ENCODE measurements at regions not wholly inside any gene's neighbourhood (a gene's known extent, or its start where the extent isn't known, plus 50 kb on each side); places are given as distances from the start of the nearest gene placed in this dataset.
"Not testable (repeated sequence)": the region's sequence is repeated elsewhere in the genome, so short reads cannot be mapped to it uniquely, and the experiment has no call there.

DNA sequence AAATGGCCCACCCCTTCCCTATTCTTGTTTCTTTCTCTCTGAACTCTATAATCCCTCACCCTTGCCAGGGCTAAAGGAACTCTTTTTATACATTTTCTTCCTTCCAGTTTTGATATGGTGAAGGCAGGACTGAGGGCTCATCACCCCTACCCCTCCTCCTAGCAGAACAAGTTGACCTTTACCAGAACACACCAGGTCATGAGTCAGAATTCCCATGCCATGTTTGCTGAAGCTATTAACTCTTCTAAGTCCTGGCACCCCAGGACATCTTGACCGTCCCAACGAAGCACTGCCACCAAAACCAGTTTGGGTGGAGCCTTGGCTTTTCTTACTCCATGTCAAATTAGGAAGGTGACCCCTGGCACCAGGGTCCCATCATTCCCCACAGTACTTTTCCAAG lies 57.5 kb upstream of the DYNLT3 start:
- in situ Hi-C loops (cut with MboI; ENCODE audit: low sequenced_read_pairs): loop anchor here (25.0 kb wide), 1 partner anchor 257 kb away; no protein-coding TSS in a partner anchor

DNA sequence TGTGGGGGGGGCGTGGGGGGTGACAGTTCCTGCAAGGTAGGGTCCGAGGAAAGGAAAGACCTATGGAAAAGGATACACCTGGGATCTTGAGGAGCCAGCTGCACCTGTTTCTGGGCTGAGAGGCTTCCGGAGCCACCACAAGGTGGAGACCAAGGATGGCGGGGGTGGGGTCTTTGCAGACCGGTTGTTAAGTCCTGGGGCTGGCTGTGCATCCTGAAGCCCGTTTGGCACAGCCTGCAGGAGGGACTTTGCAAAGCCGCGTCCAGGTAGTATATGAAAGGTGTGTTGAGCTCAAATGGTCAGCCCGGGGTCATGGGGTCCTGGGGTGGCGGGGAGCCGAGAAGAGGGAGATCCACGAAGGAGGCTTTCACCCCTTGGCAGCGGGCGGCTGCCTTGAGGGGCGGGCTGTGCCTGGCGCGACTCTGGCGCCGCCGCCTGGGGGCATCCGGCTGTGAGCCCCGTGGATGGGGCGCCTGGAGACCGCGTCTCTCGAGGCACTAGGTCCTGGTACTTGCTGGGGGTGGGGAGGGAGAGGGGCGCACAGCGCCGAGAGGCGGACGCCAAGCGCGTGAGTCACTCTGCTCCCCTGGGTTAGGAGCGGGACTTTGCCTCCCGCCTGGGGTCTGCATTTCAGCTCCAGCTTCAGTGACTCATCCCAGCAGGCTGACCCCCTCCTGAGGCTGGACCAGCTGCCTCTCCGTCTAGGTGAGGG lies 58.2 kb upstream of the DYNLT3 start:
- in situ Hi-C loops (cut with MboI; ENCODE audit: low sequenced_read_pairs): loop anchor here (25.0 kb wide), 1 partner anchor 257 kb away; no protein-coding TSS in a partner anchor

GRCh38 chrX:37906357-37906756 lies 59.0 kb upstream of the DYNLT3 start:
- in situ Hi-C loops (cut with MboI; ENCODE audit: low sequenced_read_pairs): loop anchor here (25.0 kb wide), 1 partner anchor 256 kb away; no protein-coding TSS in a partner anchor

DNA sequence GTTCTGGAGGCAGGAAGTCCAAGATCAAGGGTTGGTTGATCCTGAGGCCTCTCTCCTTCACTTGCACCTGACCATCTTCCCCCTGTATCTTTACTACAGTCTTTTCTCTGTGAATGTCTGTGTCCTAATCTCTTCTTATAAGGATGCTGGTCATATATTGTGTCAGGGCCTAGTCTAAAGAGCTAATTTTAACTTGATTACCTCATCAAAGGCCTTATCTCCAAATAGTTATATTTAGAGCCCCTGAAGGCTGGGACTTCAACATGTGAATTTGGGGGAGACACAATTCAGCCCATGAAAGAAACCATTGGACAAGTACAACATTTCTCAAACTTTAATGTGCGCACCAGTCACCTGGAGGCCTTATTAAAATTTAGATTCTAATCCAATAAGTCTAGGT lies 62.8 kb upstream of the DYNLT3 start:
- in situ Hi-C loops (cut with MboI; ENCODE audit: low sequenced_read_pairs): loop anchor here (25.0 kb wide), 1 partner anchor 252 kb away; no protein-coding TSS in a partner anchor

- in situ Hi-C loops (cut with MboI; ENCODE audit: low sequenced_read_pairs): loop anchor here (25.0 kb wide), 1 partner anchor 250 kb away; no protein-coding TSS in a partner anchor
Observed at GRCh38 chrX:37912304-37912703, 64.9 kb upstream of the DYNLT3 start.

GRCh38 chrX:37912777-37913176 lies 65.4 kb upstream of the DYNLT3 start:
- in situ Hi-C loops (cut with MboI; ENCODE audit: low sequenced_read_pairs): loop anchor here (25.0 kb wide), 1 partner anchor 250 kb away; no protein-coding TSS in a partner anchor

DNA sequence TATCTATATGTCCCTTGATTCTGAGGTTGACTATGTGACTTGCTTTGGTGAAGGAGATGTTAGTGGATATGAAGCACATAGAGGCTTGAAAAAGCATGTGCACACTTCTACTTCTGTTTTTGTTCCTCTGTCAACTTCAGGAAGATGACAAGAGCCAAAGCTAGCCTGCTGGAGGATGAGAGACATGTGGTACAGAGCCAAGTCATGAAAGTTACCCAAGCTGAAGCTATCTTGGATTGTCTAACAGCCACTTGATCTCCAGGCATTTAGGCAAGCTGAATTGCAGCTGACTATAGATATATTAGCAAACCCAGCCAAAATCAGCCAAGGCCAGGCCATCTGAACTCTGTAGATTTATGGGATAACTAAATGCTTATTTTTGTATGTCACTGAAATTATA lies 70.8 kb upstream of the DYNLT3 start:
- in situ Hi-C loops (cut with MboI; ENCODE audit: low sequenced_read_pairs): loop anchor here (25.0 kb wide), 1 partner anchor 244 kb away; no protein-coding TSS in a partner anchor

DNA sequence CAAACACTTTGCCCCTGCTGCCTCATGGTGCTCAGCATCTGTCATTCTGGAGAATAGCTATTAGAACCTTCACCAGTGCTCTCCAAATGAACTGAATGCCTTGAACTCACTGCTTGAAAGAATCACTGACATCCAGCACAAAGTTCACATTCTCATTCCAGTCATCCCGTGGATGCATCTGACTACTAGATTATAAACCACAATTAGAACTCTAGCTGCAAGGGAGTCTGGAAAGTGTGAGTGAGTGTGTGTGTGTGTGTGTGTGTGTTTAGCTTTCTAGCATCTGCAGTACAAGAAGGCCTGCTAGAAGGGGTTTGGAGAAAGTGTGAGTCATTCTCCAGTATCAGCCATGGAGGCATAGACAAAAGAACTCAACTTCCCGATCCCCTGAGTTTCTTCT lies 71.3 kb upstream of the DYNLT3 start:
- in situ Hi-C loops (cut with MboI; ENCODE audit: low sequenced_read_pairs): loop anchor here (25.0 kb wide), 1 partner anchor 244 kb away; no protein-coding TSS in a partner anchor

DNA sequence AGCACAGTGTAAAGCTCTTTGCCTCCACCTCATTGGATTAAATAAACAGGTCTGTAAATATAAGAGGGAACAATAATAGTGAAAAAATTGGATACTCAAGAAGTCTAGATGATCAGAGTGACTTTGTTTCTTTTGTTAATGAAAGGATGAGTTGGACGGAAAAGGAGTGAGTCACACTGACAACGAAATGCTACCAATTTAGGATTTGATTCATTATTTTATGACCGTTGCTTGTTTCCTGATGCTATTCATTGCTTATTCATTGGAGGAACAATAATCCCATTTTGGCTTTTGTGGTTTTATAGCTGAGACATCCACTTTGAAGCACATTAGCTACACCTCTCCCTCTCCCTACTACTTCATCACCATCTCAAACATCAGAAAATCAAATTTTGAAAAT lies 74.4 kb upstream of the DYNLT3 start:
- in situ Hi-C loops (cut with MboI; ENCODE audit: low sequenced_read_pairs): loop anchor here (25.0 kb wide), 1 partner anchor 241 kb away; no protein-coding TSS in a partner anchor

DNA sequence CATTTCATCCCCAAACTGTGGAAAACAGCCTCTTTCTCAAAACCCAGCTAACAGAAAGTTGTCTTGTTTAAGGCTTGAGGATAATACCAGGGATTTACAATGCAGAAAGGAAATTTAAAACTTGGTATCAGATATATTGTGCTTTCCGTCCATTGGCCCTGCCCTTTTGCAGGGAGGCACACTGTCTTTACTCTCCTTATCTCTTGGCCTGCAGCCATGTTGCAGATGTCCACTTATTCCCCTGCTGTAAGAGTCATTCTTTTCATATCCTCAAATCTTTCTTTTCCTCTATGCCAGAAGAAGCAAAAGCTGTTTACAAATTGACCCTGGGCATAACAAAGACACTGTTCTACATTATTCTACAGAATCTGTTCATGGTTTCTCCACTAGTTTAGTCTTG lies 75.6 kb upstream of the DYNLT3 start:
- in situ Hi-C loops (cut with MboI; ENCODE audit: low sequenced_read_pairs): loop anchor here (25.0 kb wide), 1 partner anchor 239 kb away; no protein-coding TSS in a partner anchor

DNA sequence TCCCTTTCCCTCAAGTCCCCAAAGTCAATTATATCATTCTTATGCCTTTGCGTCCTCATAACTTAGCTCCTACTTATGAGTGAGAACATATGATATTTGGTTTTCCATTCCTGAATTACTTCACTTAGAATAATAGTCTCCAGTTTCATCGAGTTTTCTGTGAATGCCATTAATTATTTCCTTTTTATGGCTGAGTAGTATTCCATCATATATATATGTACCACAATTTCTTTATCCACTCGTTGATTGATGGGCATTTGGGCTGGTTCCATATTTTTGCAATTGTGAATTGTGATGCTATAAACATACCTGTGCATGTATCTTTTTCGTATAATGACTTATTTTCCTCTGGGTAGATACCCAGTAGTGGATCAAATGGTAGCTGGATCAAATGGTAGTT lies 78.4 kb upstream of the DYNLT3 start:
- in situ Hi-C loops (cut with MboI; ENCODE audit: low sequenced_read_pairs): not testable (repeated sequence)

DNA sequence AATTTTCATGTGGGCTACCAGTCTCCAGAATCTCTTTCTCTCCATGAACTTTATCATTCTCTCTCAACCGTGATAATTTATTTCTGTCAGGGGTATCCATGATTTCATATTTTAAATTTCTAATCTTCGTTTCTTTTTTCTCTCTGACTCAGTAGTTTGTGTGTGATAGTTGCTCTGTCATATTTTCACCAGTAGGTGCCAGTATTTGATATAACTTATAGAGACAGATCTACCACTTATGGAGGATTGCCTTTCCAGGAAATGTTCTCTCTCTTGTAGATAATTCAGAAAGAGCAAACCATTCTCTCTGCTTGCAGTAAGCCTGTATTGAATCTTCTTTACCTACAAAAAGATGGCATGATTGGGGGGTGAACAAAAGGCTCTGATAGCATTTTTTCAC lies 79.3 kb upstream of the DYNLT3 start:
- in situ Hi-C loops (cut with MboI; ENCODE audit: low sequenced_read_pairs): no loop called here

DNA sequence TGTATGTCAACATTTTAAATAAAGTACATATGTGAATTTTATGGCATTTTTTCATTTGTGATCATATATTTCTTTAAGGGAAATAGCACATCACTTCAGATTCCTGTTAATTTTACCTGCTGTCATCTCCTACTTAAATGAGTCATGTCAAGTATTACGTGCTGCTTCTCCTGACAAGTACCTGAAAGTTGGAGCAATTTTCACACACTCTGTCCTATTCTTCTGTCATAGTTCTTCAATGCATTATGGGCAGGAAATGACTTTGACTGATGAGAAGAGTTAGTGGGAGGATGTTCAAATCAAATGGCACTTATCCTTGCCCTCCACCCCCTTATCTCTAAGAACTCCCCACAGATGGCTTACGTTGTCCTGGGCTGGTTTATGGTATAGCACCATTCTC lies 64.2 kb upstream of the SYTL5 start:
- in situ Hi-C loops (cut with MboI; ENCODE audit: low sequenced_read_pairs): no loop called here

GRCh38 chrX:37943554-37944344 lies 62.6 kb upstream of the SYTL5 start:
- in situ Hi-C loops (cut with MboI; ENCODE audit: low sequenced_read_pairs): no loop called here

DNA sequence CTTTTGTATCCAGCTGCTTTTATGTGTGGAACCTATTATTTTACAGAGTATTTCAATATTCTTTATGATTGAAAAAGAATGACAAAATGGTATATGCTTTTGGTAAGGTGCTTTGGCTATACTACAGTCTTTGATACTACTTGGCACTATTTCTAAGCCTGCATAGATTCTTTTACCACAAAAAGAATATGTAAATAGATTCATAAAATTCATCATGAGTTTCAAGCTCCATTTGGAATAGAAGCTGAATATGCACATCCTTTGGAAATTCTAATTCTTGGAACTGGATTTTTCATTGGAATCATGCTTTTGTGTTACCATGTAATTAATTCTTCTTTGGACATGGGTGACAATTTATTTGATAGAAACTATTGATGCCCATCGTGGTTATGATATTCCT lies 60.2 kb upstream of the SYTL5 start:
- in situ Hi-C loops (cut with MboI; ENCODE audit: low sequenced_read_pairs): no loop called here

DNA sequence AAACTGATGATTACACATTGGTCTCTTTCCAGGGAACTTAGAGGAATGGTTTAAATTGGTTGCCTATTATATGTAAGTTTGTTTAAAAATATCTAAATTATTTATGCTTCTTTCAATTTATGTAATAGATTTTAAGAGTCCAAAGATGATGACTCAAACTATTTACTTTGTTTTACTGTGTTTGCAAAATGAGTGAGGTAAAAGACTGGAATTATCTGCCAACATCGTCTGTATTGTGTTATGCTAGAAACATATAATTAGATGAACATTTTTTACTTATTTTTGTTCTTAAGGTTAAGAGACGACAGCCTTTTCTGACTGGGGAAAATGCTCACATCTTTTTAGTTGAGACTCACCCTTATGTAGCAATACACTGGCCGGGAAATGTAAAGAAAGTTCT lies 51.1 kb upstream of the SYTL5 start:
- in situ Hi-C loops (cut with MboI; ENCODE audit: low sequenced_read_pairs): no loop called here

- in situ Hi-C loops (cut with MboI; ENCODE audit: low sequenced_read_pairs): no loop called here
Observed at GRCh38 chrX:37956223-37956622, 50.1 kb upstream of the SYTL5 start.
